IPS DF 4.7 (cell line): ENCODE measurements at regions not wholly inside any gene's neighbourhood (a gene's known extent, or its start where the extent isn't known, plus 50 kb on each side); places are given as distances from the start of the nearest gene placed in this dataset.
"Not testable (repeated sequence)": the region's sequence is repeated elsewhere in the genome, so short reads cannot be mapped to it uniquely, and the experiment has no call there.

Experiments
- DNase-seq: peaks from one replicate; pipeline ENCODE4 v3.0.0-alpha.2; 2013; ENCODE audit warnings: low spot score; ENCODE audit errors: extremely low read depth

- no peak for DNase-seq
Observed at GRCh38 chr5:167057665-167058064, 1233.8 kb upstream of the WWC1 start.

- DNase-seq = no peak
Observed at GRCh38 chr5:167061695-167062094, 1229.8 kb upstream of the WWC1 start.

- no peak for DNase-seq
Observed at GRCh38 chr5:167063116-167063515, 1228.3 kb upstream of the WWC1 start.

- DNase-seq = no peak
Observed at GRCh38 chr5:167063788-167064187, 1227.7 kb upstream of the WWC1 start.

GRCh38 chr5:167064198-167064776, 1227.2 kb upstream of the WWC1 start:
- DNase-seq = no peak

- no peak for DNase-seq
Observed at GRCh38 chr5:167065794-167066193, 1225.7 kb upstream of the WWC1 start.

GRCh38 chr5:167071981-167072610, 1219.3 kb upstream of the WWC1 start:
- no peak for DNase-seq

GRCh38 chr5:167081561-167081960, 1209.9 kb upstream of the WWC1 start:
- no peak for DNase-seq

- DNase-seq = no peak
Observed at GRCh38 chr5:167096816-167097215, 1194.6 kb upstream of the WWC1 start.

- DNase-seq = no peak
Observed at GRCh38 chr5:167104351-167104750, 1187.1 kb upstream of the WWC1 start.

GRCh38 chr5:167105941-167106340, 1185.5 kb upstream of the WWC1 start:
- no peak for DNase-seq

- no peak for DNase-seq
Observed at GRCh38 chr5:167107684-167108083, 1183.8 kb upstream of the WWC1 start.

GRCh38 chr5:167108266-167108665, 1183.2 kb upstream of the WWC1 start:
- not testable (repeated sequence) for DNase-seq

GRCh38 chr5:167112556-167112955, 1178.9 kb upstream of the WWC1 start:
- no peak for DNase-seq

- no peak for DNase-seq
Observed at GRCh38 chr5:167122267-167122666, 1169.2 kb upstream of the WWC1 start.

- no peak for DNase-seq
Observed at GRCh38 chr5:167123126-167123525, 1168.3 kb upstream of the WWC1 start.

- no peak for DNase-seq
Observed at GRCh38 chr5:167128581-167128980, 1162.9 kb upstream of the WWC1 start.

- DNase-seq = no peak
Observed at GRCh38 chr5:167140548-167141291, 1150.7 kb upstream of the WWC1 start.

- DNase-seq = no peak
Observed at GRCh38 chr5:167143716-167144115, 1147.7 kb upstream of the WWC1 start.

- DNase-seq = no peak
Observed at GRCh38 chr5:167145841-167146240, 1145.6 kb upstream of the WWC1 start.

GRCh38 chr5:167147879-167148278, 1143.6 kb upstream of the WWC1 start:
- DNase-seq = no peak

- DNase-seq = no peak
Observed at GRCh38 chr5:167150661-167151060, 1140.8 kb upstream of the WWC1 start.

GRCh38 chr5:167152561-167152960, 1138.9 kb upstream of the WWC1 start:
- no peak for DNase-seq
